ENCODE measurements at regions not wholly inside any gene's neighbourhood (a gene's known extent, or its start where the extent isn't known, plus 50 kb on each side); places are given as distances from the start of the nearest gene placed in this dataset.

GRCh38 chr5:93829346-93829745 lies 87.9 kb upstream of the POU5F2 start:
- TF ChIP-seq FOXP2 (optimal IDR thresholded peaks at IDR 0.05; ENCODE audit: borderline replicate concordance, extremely low read depth, extremely low read length, insufficient read depth): no peak
- no peak for TF ChIP-seq REST (IDR thresholded peaks at IDR 0.05; ENCODE audit: insufficient read depth in 1 of 2, low read depth in 2 of 2, low read length in 2 of 2)
- TF ChIP-seq SIN3A (IDR thresholded peaks at IDR 0.05; ENCODE audit: borderline replicate concordance, insufficient read depth, low read length): no peak
- no peak for TF ChIP-seq POLR2AphosphoS5 (IDR thresholded peaks at IDR 0.05; ENCODE audit: low read depth, low read length)

All from PFSK-1 (cell line).